Epithelial cell of proximal tubule (primary cell): ENCODE measurements at regions not wholly inside any gene's neighbourhood (a gene's known extent, or its start where the extent isn't known, plus 50 kb on each side); places are given as distances from the start of the nearest gene placed in this dataset.

Experiments used
- DNase-seq: peaks from one replicate; pipeline ENCODE4 v3.0.0-alpha.2; 2011; ENCODE audit warnings: low read depth
- H3K4me3 ChIP-seq: 2 replicates; pipeline ENCODE4 v1.5.1; 2011; ENCODE audit warnings: low read depth, mild to moderate bottlenecking, low read length
- TF ChIP-seq, protein P1 (sequence below): conservative IDR thresholded peaks from 2 replicates; pipeline ENCODE4 v1.5.1; 2012; ENCODE audit warnings: low read depth, mild to moderate bottlenecking, low read length

DNA sequence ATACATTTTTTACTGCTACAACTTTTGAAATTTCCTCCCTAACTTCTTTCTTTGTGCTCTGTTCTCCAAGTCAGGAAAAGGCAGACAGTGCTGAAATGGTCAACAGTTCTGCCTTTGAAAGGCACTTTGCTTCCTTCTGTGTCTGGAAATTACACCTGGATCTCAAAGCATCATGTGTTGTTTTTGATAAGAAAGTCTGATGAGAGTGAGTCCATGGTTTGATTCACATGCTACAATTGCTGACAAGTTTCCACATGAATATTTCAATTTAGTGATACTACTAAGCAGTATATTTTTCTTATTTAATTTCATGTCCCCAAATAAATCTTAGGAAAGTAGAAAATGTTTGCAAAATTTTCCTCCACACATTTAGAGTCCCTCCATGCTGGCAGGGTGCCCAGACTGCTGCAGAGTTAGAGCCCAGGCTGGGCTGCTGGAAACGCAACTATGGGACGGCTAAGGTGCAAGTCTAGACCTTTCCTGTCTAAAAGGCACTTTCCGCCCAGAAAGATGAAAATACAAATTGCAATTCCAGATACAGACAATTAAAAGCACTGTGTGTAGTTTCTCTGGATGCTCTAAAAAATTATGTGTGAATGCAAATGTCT is 96.6 kb upstream of the RUNX1 start:
- H3K4me3 ChIP-seq, result no peak overlapping the region
- DNase-seq, result no peak
- TF ChIP-seq, protein P1, sequence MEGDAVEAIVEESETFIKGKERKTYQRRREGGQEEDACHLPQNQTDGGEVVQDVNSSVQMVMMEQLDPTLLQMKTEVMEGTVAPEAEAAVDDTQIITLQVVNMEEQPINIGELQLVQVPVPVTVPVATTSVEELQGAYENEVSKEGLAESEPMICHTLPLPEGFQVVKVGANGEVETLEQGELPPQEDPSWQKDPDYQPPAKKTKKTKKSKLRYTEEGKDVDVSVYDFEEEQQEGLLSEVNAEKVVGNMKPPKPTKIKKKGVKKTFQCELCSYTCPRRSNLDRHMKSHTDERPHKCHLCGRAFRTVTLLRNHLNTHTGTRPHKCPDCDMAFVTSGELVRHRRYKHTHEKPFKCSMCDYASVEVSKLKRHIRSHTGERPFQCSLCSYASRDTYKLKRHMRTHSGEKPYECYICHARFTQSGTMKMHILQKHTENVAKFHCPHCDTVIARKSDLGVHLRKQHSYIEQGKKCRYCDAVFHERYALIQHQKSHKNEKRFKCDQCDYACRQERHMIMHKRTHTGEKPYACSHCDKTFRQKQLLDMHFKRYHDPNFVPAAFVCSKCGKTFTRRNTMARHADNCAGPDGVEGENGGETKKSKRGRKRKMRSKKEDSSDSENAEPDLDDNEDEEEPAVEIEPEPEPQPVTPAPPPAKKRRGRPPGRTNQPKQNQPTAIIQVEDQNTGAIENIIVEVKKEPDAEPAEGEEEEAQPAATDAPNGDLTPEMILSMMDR, result no peak

DNA sequence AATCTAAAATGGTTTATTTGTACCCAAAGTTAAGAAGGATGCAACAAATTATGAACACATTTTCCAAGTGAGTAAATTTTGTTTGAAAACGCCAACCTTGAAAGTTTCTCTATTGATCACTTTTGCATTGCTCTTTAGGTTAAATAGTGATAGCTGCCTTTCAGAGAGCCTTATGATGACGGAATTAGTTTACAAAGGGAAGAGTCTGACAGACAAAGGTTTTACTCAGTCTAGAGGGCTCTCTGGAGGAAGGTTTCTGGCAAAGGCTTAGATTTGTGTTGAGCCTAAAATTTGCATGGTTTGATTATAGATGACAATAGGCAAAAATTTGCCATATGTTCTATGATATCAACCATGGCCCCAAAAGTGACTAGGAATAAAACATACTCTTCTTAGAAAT is 95.9 kb upstream of the RUNX1 start:
- DNase-seq, result no peak
- no peak overlapping the region for H3K4me3 ChIP-seq
- TF ChIP-seq, protein P1, result no peak

DNA sequence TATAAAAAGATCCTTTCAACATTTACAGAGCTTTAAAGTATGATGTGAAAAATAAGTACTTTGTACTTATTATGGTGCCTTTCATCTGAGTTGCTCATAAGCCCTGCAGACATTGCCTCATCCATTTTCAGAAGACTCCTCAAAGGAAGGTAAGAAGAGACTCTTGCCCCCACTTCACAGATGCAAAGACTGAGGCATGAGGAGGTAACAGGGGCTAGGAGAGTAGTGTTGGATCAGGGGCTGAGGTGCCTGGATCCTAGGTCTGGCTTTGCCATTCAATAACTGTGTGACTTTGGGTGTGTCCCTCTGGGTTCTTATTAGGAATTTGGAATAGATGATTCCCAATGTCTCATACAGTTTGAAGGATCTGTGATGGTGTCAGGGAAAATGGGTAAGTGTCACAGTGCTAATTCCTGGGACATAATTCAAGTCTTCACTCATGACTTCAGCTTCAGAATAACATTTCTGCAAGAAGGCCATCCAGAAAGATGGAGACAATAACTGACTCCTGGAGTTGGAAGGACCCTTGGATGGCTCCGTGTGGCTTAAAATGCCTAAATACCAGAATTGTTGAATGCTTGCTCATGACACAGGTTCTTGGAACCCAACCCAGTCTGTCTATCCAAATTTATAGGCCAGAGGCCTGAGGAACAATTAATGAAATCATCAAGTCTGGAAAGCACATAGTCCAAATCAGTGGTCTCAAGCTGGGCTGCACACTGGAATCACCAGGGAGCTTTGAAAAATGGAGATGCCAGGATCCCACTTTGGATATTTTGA is 93.1 kb upstream of the RUNX1 start:
- H3K4me3 ChIP-seq, result no peak overlapping the region
- DNase-seq, result no peak
- TF ChIP-seq, protein P1, result no peak

DNA sequence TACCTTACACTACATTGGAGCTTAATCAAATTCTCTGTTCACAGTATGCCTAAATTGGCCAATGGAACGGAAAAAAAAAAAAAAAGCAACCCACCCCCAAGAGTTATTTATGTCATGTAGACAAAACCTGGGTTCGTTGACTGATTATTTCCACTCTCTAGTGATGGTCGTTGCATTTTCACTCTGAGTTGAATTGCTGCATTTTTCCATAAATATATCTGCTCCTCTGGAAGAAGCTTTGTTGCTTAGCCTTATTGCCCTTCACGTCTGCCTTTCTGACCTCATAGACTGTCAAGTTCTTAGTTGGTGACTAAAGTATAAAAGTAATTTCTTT is 90.2 kb upstream of the RUNX1 start:
- no peak for DNase-seq
- H3K4me3 ChIP-seq, result no peak overlapping the region
- TF ChIP-seq, protein P1, result no peak

DNA sequence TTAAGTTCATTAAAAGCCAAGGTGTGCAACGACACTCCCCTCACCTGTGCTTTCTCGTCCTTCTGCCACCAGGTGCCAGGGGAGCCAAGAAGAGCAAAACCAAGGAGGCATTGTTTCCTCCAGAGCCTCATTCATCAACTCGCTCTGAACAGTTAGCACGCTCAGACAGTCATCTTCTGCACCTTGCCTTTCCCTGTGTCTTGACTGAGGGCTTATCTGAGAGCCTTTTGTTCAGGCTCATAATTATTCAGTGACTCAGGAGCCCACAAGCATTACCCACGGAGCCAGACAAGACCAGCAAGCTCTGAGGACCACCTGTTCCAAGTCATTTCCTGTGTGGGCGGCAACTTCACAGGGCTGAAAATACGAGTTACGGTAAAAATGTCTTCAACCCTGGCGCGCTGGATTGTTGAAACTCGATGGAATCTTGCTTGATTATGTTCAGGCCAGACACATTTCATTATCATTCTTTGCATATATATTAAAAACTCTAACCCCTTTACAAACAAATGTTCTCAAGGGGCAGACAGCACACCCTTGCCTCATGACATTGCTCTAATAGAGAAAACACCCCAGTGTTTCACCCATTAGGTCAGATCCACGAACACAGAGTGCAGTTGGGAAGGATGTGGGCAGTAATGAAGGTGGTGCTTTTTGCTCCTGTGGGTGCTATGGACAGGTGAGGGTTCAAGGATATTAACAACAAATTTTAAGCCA is 89.7 kb upstream of the RUNX1 start:
- DNase-seq, result no peak
- no peak overlapping the region for H3K4me3 ChIP-seq
- TF ChIP-seq, protein P1, result no peak

DNA sequence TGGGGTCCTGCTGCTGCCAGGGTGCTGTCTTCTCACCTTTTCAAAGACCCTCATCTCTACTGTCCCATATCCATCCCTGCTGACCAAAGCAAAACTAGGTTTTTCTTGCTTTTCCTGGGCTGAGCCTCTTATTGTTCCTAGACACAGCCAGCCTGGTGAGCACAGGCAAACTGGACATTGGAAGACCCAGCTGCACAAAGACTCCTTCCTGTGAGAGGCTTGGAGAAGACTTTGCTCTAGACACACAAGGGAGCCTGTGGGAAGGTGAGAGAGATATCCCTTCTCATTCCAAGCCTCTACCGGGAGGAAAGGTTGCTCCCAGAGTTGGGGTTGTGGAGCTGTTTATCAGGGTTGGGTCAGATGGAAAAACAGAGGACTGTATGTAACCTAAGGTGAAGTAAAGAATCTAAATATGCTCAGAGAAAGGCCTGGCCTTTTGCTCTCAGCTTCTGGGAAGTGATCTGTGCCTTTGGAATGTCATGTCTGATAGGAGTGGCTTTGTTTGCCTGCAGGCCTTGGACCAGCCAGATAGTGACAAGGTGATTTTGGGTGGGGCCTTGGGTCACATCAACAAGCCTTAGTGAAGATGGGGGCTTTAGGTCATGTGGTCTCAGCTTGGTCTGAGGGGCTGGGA is 87.6 kb upstream of the RUNX1 start:
- TF ChIP-seq, protein P1, result no peak
- no peak overlapping the region for H3K4me3 ChIP-seq
- DNase-seq, result no peak
